WTC11 (cell line): ENCODE measurements at regions not wholly inside any gene's neighbourhood (a gene's known extent, or its start where the extent isn't known, plus 50 kb on each side); places are given as distances from the start of the nearest gene placed in this dataset.

Experiments
- ATAC-seq: fragments of 200-7000 bp; cut with Tn5 transposase; 2 replicates; pipeline ENCODE4 v1.10.0; 2021; ENCODE audit warnings: mild to moderate bottlenecking, moderate library complexity
- CTCF ChIA-PET: fragments of 300-600 bp; sonication (Branson Sonifier 250); formaldehyde crosslinking; loops from one replicate; lab custom pipeline; 2021; ENCODE audit warnings: antibody characterized with exemption; lab: Charles Lee
- POLR2A ChIA-PET: fragments of 350-600 bp; sonication (Branson Sonifier 250); formaldehyde crosslinking; loops from one replicate; lab custom pipeline; 2021; ENCODE audit warnings: antibody characterized with exemption; lab: Charles Lee
- DNase-seq: peaks from one replicate; pipeline ENCODE4 v3.0.0; 2021; ENCODE audit warnings: low spot score
- H3K27ac Mint-ChIP-seq: 2 replicates; pipeline ENCODE4 v1.8.0; 2021; ENCODE audit warnings: mixed read lengths
- H3K27me3 Mint-ChIP-seq: 2 replicates; pipeline ENCODE4 v1.8.0; 2021; ENCODE audit warnings: low read depth, mild to moderate bottlenecking, moderate library complexity, mixed read lengths
- H3K36me3 Mint-ChIP-seq: 2 replicates; pipeline ENCODE4 v1.8.0; 2021; ENCODE audit warnings: mixed read lengths
- H3K4me1 Mint-ChIP-seq: 2 replicates; pipeline ENCODE4 v1.8.0; 2022; ENCODE audit warnings: mixed read lengths
- H3K4me3 Mint-ChIP-seq: 2 replicates; pipeline ENCODE4 v1.8.0; 2021; ENCODE audit warnings: mild to moderate bottlenecking, moderate library complexity, mixed read lengths
- H3K9me3 Mint-ChIP-seq: 2 replicates; pipeline ENCODE4 v1.8.0; 2021; ENCODE audit warnings: mixed read lengths
- GRHL2 ChIP-seq: fragments of 250-450 bp; sonication (Bioruptor Pico); IDR thresholded peaks from 2 replicates; pipeline ENCODE4 v1.8.0; 2022; ENCODE audit warnings: mild to moderate bottlenecking, moderate library complexity; ENCODE audit not compliant: insufficient replicate concordance, severe bottlenecking
- IRF2 ChIP-seq: sonication (generic); formaldehyde crosslinking; IDR thresholded peaks from 2 replicates; pipeline ENCODE4 v1.8.0; 2022; ENCODE audit warnings: low read depth, missing genetic modification reagents, borderline replicate concordance
- JAZF1 ChIP-seq: fragments of 250-450 bp; sonication (Bioruptor Pico); IDR thresholded peaks from 2 replicates; pipeline ENCODE4 v1.9.0; 2021; ENCODE audit warnings: moderate library complexity, mild to moderate bottlenecking, inconsistent platforms
- NR2C2 ChIP-seq: sonication (generic); formaldehyde crosslinking; IDR thresholded peaks from 2 replicates; pipeline ENCODE4 v1.8.0; 2022; ENCODE audit warnings: mild to moderate bottlenecking, missing genetic modification reagents
- SP1 ChIP-seq: sonication (generic); formaldehyde crosslinking; conservative IDR thresholded peaks from 2 replicates; pipeline ENCODE4 v1.8.1; 2022; ENCODE audit warnings: missing genetic modification reagents
- ZNF317 ChIP-seq: sonication (generic); formaldehyde crosslinking; IDR thresholded peaks from 2 replicates; pipeline ENCODE4 v1.8.1; 2023; ENCODE audit warnings: low read depth, mild to moderate bottlenecking, moderate library complexity, missing genetic modification reagents, borderline replicate concordance
- TF ChIP-seq, protein P1 (sequence below): sonication (generic); formaldehyde crosslinking; IDR thresholded peaks from 2 replicates; pipeline ENCODE4 v1.8.1; 2022; ENCODE audit warnings: low read depth, mild to moderate bottlenecking, moderate library complexity, missing genetic modification reagents, borderline replicate concordance
- TF ChIP-seq, protein P2 (sequence below): sonication (generic); formaldehyde crosslinking; IDR thresholded peaks from 2 replicates; pipeline ENCODE4 v1.8.0; 2022; ENCODE audit warnings: missing genetic modification reagents
- TF ChIP-seq, protein P3 (sequence below): sonication (generic); formaldehyde crosslinking; IDR thresholded peaks from 2 replicates; pipeline ENCODE4 v1.8.0; 2022; ENCODE audit warnings: mild to moderate bottlenecking, missing genetic modification reagents
- TF ChIP-seq, protein P4 (sequence below): sonication (generic); formaldehyde crosslinking; IDR thresholded peaks from 2 replicates; pipeline ENCODE4 v1.8.1; 2023; ENCODE audit warnings: mild to moderate bottlenecking, missing genetic modification reagents
- TF ChIP-seq, protein P5 (sequence below): sonication (generic); formaldehyde crosslinking; IDR thresholded peaks from 2 replicates; pipeline ENCODE4 v1.8.0; 2023; ENCODE audit warnings: missing genetic modification reagents

DNA sequence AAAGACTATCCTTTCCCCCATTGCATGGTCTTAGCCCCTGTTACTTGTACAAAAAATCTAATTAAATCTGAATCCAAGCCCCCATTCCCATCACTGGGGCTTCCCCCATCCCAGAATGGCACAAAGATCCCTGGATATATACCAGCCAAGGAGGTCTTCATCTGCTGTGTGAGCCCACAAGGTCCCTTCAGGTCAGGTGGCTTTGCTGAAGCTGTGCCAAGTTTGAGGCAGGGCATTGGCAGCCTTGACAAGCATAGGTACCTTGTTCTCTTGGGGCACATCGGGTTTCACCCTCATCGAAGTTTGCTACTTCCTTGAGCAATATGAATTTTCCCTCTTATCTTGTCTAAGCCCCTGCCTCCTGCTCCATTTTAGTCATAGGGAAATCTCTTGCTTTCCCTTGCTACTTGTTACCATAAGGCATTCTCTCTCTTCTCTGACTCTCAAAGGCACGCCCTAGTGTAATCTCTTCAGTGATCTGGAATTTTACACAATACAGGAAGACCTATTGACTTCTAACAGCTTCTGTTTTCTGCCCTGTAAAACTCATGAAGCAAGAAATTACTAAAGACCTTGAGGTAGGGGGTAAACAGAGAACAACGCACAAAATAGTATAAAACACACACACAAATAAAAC is 71.4 kb upstream of the COG2 start:
- ATAC-seq: no peak

DNA sequence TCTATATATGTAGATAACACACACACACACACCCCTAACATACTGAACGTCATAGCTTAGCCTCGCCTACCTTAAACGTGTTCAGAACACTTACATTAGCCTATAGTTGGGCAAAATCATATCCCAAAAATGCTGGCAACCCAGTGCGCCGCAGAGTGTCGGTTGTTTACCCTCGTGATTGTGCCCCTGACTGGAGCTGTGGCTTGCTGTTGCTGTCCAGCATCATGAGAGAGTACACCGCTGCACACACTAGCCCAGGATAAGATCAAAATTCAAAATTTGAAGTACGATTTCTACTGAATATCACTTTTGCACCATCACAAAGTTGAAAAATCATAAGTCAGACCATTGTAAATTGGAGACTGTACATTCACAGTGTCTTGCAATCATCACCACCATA is 73.1 kb upstream of the COG2 start:
- DNase-seq: no peak
- ChIA-PET POLR2A (no interaction called here), CTCF (interaction anchor here (1.0 to 2.3 kb wide), 2 partner anchors 12 to 15 kb away, joined by 3 to 13 read pairs; no protein-coding TSS in a partner anchor)
- no peaks in the 10 kb centered on the region for H3K9me3 Mint-ChIP-seq
- peaks cover 12% of the 10 kb centered on the region for H3K4me1 Mint-ChIP-seq
- H3K27me3 Mint-ChIP-seq: no peaks in the 10 kb centered on the region
- ATAC-seq: no peak
- H3K27ac Mint-ChIP-seq: no peak overlapping the region
- TF ChIP-seq GRHL2 (CRISPR knock-in tag): no peak
- TF ChIP-seq, protein P1, sequence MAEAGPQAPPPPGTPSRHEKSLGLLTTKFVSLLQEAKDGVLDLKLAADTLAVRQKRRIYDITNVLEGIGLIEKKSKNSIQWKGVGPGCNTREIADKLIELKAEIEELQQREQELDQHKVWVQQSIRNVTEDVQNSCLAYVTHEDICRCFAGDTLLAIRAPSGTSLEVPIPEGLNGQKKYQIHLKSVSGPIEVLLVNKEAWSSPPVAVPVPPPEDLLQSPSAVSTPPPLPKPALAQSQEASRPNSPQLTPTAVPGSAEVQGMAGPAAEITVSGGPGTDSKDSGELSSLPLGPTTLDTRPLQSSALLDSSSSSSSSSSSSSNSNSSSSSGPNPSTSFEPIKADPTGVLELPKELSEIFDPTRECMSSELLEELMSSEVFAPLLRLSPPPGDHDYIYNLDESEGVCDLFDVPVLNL (CRISPR knock-in tag): no peak
- TF ChIP-seq, protein P2, sequence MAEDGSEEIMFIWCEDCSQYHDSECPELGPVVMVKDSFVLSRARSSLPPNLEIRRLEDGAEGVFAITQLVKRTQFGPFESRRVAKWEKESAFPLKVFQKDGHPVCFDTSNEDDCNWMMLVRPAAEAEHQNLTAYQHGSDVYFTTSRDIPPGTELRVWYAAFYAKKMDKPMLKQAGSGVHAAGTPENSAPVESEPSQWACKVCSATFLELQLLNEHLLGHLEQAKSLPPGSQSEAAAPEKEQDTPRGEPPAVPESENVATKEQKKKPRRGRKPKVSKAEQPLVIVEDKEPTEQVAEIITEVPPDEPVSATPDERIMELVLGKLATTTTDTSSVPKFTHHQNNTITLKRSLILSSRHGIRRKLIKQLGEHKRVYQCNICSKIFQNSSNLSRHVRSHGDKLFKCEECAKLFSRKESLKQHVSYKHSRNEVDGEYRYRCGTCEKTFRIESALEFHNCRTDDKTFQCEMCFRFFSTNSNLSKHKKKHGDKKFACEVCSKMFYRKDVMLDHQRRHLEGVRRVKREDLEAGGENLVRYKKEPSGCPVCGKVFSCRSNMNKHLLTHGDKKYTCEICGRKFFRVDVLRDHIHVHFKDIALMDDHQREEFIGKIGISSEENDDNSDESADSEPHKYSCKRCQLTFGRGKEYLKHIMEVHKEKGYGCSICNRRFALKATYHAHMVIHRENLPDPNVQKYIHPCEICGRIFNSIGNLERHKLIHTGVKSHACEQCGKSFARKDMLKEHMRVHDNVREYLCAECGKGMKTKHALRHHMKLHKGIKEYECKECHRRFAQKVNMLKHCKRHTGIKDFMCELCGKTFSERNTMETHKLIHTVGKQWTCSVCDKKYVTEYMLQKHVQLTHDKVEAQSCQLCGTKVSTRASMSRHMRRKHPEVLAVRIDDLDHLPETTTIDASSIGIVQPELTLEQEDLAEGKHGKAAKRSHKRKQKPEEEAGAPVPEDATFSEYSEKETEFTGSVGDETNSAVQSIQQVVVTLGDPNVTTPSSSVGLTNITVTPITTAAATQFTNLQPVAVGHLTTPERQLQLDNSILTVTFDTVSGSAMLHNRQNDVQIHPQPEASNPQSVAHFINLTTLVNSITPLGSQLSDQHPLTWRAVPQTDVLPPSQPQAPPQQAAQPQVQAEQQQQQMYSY (CRISPR knock-in tag): no peak
- TF ChIP-seq JAZF1 (CRISPR knock-in tag): no peak
- H3K36me3 Mint-ChIP-seq: no peaks in the 10 kb centered on the region
- H3K4me3 Mint-ChIP-seq: no peak overlapping the region

More for the DNA sequence above, 71.4 kb upstream of the COG2 start:
- Mint-ChIP-seq H3K27ac (no peak overlapping the region), H3K9me3 (no peaks in the 10 kb centered on the region; the same call in 1 of the 2 replicates), H3K4me3 (no peak overlapping the region), H3K27me3 (no peaks in the 10 kb centered on the region), H3K36me3 (no peaks in the 10 kb centered on the region), H3K4me1 (peaks cover 16% of the 10 kb centered on the region)
- TF ChIP-seq, protein P3, sequence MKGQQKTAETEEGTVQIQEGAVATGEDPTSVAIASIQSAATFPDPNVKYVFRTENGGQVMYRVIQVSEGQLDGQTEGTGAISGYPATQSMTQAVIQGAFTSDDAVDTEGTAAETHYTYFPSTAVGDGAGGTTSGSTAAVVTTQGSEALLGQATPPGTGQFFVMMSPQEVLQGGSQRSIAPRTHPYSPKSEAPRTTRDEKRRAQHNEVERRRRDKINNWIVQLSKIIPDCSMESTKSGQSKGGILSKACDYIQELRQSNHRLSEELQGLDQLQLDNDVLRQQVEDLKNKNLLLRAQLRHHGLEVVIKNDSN (CRISPR knock-in tag): no peak
- TF ChIP-seq, protein P2 (CRISPR knock-in tag): no peak
- TF ChIP-seq IRF2 (no peak), SP1 (CRISPR knock-in tag) (no peak), NR2C2 (CRISPR knock-in tag) (no peak), ZNF317 (CRISPR knock-in tag) (no peak)
- TF ChIP-seq, protein P4, sequence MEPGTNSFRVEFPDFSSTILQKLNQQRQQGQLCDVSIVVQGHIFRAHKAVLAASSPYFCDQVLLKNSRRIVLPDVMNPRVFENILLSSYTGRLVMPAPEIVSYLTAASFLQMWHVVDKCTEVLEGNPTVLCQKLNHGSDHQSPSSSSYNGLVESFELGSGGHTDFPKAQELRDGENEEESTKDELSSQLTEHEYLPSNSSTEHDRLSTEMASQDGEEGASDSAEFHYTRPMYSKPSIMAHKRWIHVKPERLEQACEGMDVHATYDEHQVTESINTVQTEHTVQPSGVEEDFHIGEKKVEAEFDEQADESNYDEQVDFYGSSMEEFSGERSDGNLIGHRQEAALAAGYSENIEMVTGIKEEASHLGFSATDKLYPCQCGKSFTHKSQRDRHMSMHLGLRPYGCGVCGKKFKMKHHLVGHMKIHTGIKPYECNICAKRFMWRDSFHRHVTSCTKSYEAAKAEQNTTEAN: no peak
- TF ChIP-seq, protein P5, sequence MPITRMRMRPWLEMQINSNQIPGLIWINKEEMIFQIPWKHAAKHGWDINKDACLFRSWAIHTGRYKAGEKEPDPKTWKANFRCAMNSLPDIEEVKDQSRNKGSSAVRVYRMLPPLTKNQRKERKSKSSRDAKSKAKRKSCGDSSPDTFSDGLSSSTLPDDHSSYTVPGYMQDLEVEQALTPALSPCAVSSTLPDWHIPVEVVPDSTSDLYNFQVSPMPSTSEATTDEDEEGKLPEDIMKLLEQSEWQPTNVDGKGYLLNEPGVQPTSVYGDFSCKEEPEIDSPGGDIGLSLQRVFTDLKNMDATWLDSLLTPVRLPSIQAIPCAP: no peak
- TF ChIP-seq, protein P1 (CRISPR knock-in tag): no peak
- ChIA-PET CTCF (no interaction called here), POLR2A (no interaction called here)
- no peak for DNase-seq
